H1 (cell line): ENCODE measurements at regions not wholly inside any gene's neighbourhood (a gene's known extent, or its start where the extent isn't known, plus 50 kb on each side); places are given as distances from the start of the nearest gene placed in this dataset.
A peak's percentile ranks its signal among the peaks of the same experiment; 100 is the strongest.

Experiments used
- BACH1 ChIP-seq: IDR thresholded peaks from 2 replicates; pipeline ENCODE4 v1.6.1; 2012; ENCODE audit warnings: low read length, improper control_type of control experiment
- CBX8 ChIP-seq: fragments of 300-800, 300-1000 bp; sonication (generic); IDR thresholded peaks from 2 replicates; pipeline ENCODE4 v1.7.1; 2016; ENCODE audit warnings: low read depth, low read length, borderline replicate concordance
- CHD2 ChIP-seq: IDR thresholded peaks from 2 replicates; pipeline ENCODE4 v1.6.1; 2012; ENCODE audit warnings: low read length, improper control_type of control experiment
- CTBP2 ChIP-seq: IDR thresholded peaks from 2 replicates; pipeline ENCODE4 v1.7.0; 2011; ENCODE audit warnings: borderline replicate concordance, mild to moderate bottlenecking, moderate library complexity, mixed read lengths, low read length; ENCODE audit not compliant: insufficient read depth, insufficient read length
- CTCF ChIP-seq, 3 experiments: IDR thresholded peaks; 1 replicate in 2 of 3; 2 replicates in 1 of 3; pipeline versions ENCODE4 v1.5.1 to v1.6.1; 2011; ENCODE audit warnings: low read length in 3 of 3, mild to moderate bottlenecking in 3 of 3, inconsistent platforms in 2 of 3, low read depth in 1 of 3, moderate library complexity in 1 of 3; ENCODE audit not compliant: insufficient read depth in 1 of 3; ENCODE audit errors: control extremely low read depth in 1 of 3
- E2F6 ChIP-seq: IDR thresholded peaks from 2 replicates; pipeline ENCODE4 v1.6.1; 2012; ENCODE audit warnings: inconsistent platforms
- EGR1 ChIP-seq: IDR thresholded peaks from 2 replicates; pipeline ENCODE4 v1.6.1; 2011; ENCODE audit warnings: low read depth, low read length, borderline replicate concordance
- GABPA ChIP-seq: IDR thresholded peaks from 2 replicates; pipeline ENCODE4 v1.6.1; 2011; ENCODE audit warnings: mild to moderate bottlenecking, low read length, moderate library complexity, borderline replicate concordance; ENCODE audit not compliant: insufficient read depth
- GTF2F1 ChIP-seq: IDR thresholded peaks from 2 replicates; pipeline ENCODE4 v1.6.1; 2012; ENCODE audit warnings: low read depth, low read length, improper control_type of control experiment, borderline replicate concordance
- HDAC6 ChIP-seq: IDR thresholded peaks from one replicate; pipeline ENCODE4 v1.7.1; 2012; ENCODE audit warnings: low read depth, mild to moderate bottlenecking, inconsistent platforms, low read length, moderate library complexity
- JUN ChIP-seq: IDR thresholded peaks from 2 replicates; pipeline ENCODE4 v1.6.1; 2011; ENCODE audit warnings: low read depth, mild to moderate bottlenecking, improper control_type of control experiment, low read length
- KDM4A ChIP-seq: IDR thresholded peaks from one replicate; pipeline ENCODE4 v1.7.1; 2012; ENCODE audit warnings: low read depth, mild to moderate bottlenecking, moderate library complexity, low read length, inconsistent platforms; ENCODE audit not compliant: severe bottlenecking
- MAFK ChIP-seq: IDR thresholded peaks from 2 replicates; pipeline ENCODE4 v1.6.1; 2012; ENCODE audit warnings: low read depth, mild to moderate bottlenecking, improper control_type of control experiment, low read length
- NANOG ChIP-seq: IDR thresholded peaks from 2 replicates; pipeline ENCODE4 v1.6.1; 2011; ENCODE audit warnings: low read length, low read depth, mild to moderate bottlenecking, inconsistent platforms; ENCODE audit not compliant: insufficient read depth, poor library complexity, severe bottlenecking
- PHF8 ChIP-seq: fragments of 200-600 bp; sonication (generic); conservative IDR thresholded peaks from 2 replicates; pipeline ENCODE4 v1.7.1; 2012; ENCODE audit warnings: low read depth, mild to moderate bottlenecking, inconsistent platforms, low read length, moderate library complexity
- RBBP5 ChIP-seq: IDR thresholded peaks from 2 replicates; pipeline ENCODE4 v1.7.1; 2012; ENCODE audit warnings: low read depth, mild to moderate bottlenecking, inconsistent platforms, low read length, moderate library complexity, borderline replicate concordance
- SP4 ChIP-seq: IDR thresholded peaks from 2 replicates; pipeline ENCODE4 v1.6.1; 2012; ENCODE audit warnings: low read length, inconsistent platforms
- SRF ChIP-seq: IDR thresholded peaks from 2 replicates; pipeline ENCODE4 v1.6.1; 2011; ENCODE audit warnings: mild to moderate bottlenecking, low read depth, low read length, moderate library complexity
- SUZ12 ChIP-seq: fragments of 200-600 bp; sonication (generic); IDR thresholded peaks from 2 replicates; pipeline ENCODE4 v1.6.1; 2012; ENCODE audit warnings: mild to moderate bottlenecking, inconsistent platforms, low read length, moderate library complexity, mixed read lengths
- TAF7 ChIP-seq: optimal IDR thresholded peaks from 2 replicates; pipeline ENCODE3; 2011; ENCODE audit warnings: low read depth, mild to moderate bottlenecking, inconsistent platforms, low read length, moderate library complexity, borderline replicate concordance
- TBP ChIP-seq: IDR thresholded peaks from 2 replicates; pipeline ENCODE4 v1.6.1; 2011; ENCODE audit warnings: low read depth, low read length, improper control_type of control experiment
- TCF12 ChIP-seq: IDR thresholded peaks from 2 replicates; pipeline ENCODE4 v1.6.1; 2011; ENCODE audit warnings: low read depth, mild to moderate bottlenecking, low read length
- YY1 ChIP-seq: IDR thresholded peaks from 2 replicates; pipeline ENCODE4 v1.6.1; 2011; ENCODE audit warnings: low read depth, mild to moderate bottlenecking, low read length
- ZNF274 ChIP-seq: IDR thresholded peaks from 2 replicates; pipeline ENCODE4 v1.7.0; 2012; ENCODE audit warnings: low read length, borderline replicate concordance; ENCODE audit errors: extremely low read depth

GRCh38 chr21:16563795-16564194 is 834.0 kb downstream of the USP25 start (continued):
- peak; percentile 7; the same call in 1 of the 2 replicates for TF ChIP-seq EGR1
- TF ChIP-seq CHD2, result no peak
- no peak for TF ChIP-seq CBX8
- no peak for TF ChIP-seq GABPA
- TF ChIP-seq ZNF274, result no peak
- TF ChIP-seq SRF, result no peak
- no peak for TF ChIP-seq HDAC6
- no peak for TF ChIP-seq TBP
- no peak for TF ChIP-seq SUZ12
- TF ChIP-seq CTCF (IDR thresholded peaks at IDR 0.05; ENCODE audit: control extremely low read depth in 1 of 3, insufficient read depth in 1 of 3, low read depth in 1 of 3, low read length in 3 of 3), result no peak
- TF ChIP-seq TCF12, result no peak
- TF ChIP-seq NANOG, result no peak
- TF ChIP-seq E2F6, result no peak
- no peak for TF ChIP-seq MAFK
- no peak for TF ChIP-seq JUN
- TF ChIP-seq CTBP2, result no peak
- no peak for TF ChIP-seq PHF8
- TF ChIP-seq SP4, result no peak
- no peak for TF ChIP-seq BACH1
- peak; percentile 74; the same call in 1 of the 2 replicates for TF ChIP-seq YY1
- no peak for TF ChIP-seq GTF2F1
- TF ChIP-seq KDM4A, result no peak
- TF ChIP-seq RBBP5, result no peak; the same call in 1 of the 2 replicates
- TF ChIP-seq TAF7, result no peak
